ENCODE measurements at regions not wholly inside any gene's neighbourhood (a gene's known extent, or its start where the extent isn't known, plus 50 kb on each side); places are given as distances from the start of the nearest gene placed in this dataset.

DNA sequence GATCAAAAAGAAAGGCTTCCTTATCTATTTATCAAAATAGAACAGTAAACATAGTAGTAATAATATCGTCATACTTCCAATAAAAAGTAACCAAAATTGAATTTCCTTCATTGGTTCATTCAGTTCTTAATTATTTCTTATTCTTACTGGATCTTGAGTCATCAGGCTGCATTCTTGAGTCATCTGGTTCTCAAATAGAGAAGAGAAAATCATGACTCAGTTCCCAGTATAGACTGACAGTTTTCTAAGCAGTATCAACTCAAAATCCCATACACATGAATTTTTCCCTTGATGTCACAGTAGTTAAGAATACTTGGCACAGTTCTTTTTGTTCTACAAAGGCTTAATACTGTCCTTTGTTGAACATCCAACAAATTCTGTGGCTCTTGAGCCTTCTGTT, 626.9 kb upstream of the ADGRL4 start:
- TF ChIP-seq POLR2AphosphoS5 (IDR thresholded peaks at IDR 0.05), result no peak
- TF ChIP-seq POLR2A (IDR thresholded peaks at IDR 0.05), result no peak
- TF ChIP-seq, protein P1, sequence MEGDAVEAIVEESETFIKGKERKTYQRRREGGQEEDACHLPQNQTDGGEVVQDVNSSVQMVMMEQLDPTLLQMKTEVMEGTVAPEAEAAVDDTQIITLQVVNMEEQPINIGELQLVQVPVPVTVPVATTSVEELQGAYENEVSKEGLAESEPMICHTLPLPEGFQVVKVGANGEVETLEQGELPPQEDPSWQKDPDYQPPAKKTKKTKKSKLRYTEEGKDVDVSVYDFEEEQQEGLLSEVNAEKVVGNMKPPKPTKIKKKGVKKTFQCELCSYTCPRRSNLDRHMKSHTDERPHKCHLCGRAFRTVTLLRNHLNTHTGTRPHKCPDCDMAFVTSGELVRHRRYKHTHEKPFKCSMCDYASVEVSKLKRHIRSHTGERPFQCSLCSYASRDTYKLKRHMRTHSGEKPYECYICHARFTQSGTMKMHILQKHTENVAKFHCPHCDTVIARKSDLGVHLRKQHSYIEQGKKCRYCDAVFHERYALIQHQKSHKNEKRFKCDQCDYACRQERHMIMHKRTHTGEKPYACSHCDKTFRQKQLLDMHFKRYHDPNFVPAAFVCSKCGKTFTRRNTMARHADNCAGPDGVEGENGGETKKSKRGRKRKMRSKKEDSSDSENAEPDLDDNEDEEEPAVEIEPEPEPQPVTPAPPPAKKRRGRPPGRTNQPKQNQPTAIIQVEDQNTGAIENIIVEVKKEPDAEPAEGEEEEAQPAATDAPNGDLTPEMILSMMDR (IDR thresholded peaks at IDR 0.05), result no peak

Measured in breast epithelium (tissue), 3 donors.